Trophoblast cell (in vitro differentiated cells and primary cell): ENCODE measurements at regions not wholly inside any gene's neighbourhood (a gene's known extent, or its start where the extent isn't known, plus 50 kb on each side); places are given as distances from the start of the nearest gene placed in this dataset.

Experiments
- DNase-seq, 2 donors: peaks; one replicate each; pipeline ENCODE4 v3.0.0-alpha.2; 2016
- H2AFZ ChIP-seq: 2 replicates; pipeline ENCODE4 v1.6.1; 2013; ENCODE audit warnings: low read length, moderate library complexity, mild to moderate bottlenecking; ENCODE audit not compliant: insufficient read depth, poor library complexity
- H2AK5ac ChIP-seq: 2 replicates; pipeline ENCODE4 v1.6.1; 2013; ENCODE audit warnings: mild to moderate bottlenecking, low read length
- H2BK120ac ChIP-seq: 2 replicates; pipeline ENCODE4 v1.6.1; 2013; ENCODE audit warnings: low read length, mild to moderate bottlenecking, moderate library complexity; ENCODE audit not compliant: insufficient read depth, poor library complexity
- H2BK12ac ChIP-seq: 2 replicates; pipeline ENCODE4 v1.6.1; 2013; ENCODE audit warnings: mild to moderate bottlenecking, low read length, moderate library complexity
- H2BK5ac ChIP-seq: 2 replicates; pipeline ENCODE4 v1.6.1; 2013; ENCODE audit warnings: low read length, low read depth, moderate library complexity, mild to moderate bottlenecking; ENCODE audit not compliant: poor library complexity
- H3K14ac ChIP-seq: 2 replicates; pipeline ENCODE4 v1.6.1; 2013; ENCODE audit warnings: mild to moderate bottlenecking, low read length
- H3K18ac ChIP-seq: 2 replicates; pipeline ENCODE4 v1.6.1; 2013; ENCODE audit warnings: mild to moderate bottlenecking, low read length
- H3K23ac ChIP-seq: 2 replicates; pipeline ENCODE4 v1.6.1; 2013; ENCODE audit warnings: low read length
- H3K27ac ChIP-seq: 2 replicates; pipeline ENCODE4 v1.5.1; 2013; ENCODE audit warnings: low read depth, mild to moderate bottlenecking, inconsistent platforms, low read length, moderate library complexity
- H3K27me3 ChIP-seq: 2 replicates; pipeline ENCODE4 v1.6.1; 2013; ENCODE audit warnings: inconsistent platforms, mild to moderate bottlenecking, low read length, moderate library complexity; ENCODE audit not compliant: insufficient read depth
- H3K36me3 ChIP-seq, 2 experiments: 1 replicate in 1 of 2; 2 replicates in 1 of 2; pipeline ENCODE4 v1.6.1; 2013; ENCODE audit warnings: low read length in 2 of 2, mild to moderate bottlenecking in 2 of 2, moderate library complexity in 1 of 2; ENCODE audit not compliant: insufficient read depth in 2 of 2, control insufficient read depth in 1 of 2
- H3K4ac ChIP-seq: 2 replicates; pipeline ENCODE4 v1.6.1; 2013; ENCODE audit warnings: low read depth, mild to moderate bottlenecking, low read length, moderate library complexity
- H3K4me1 ChIP-seq, 2 experiments: 1 replicate in 1 of 2; 2 replicates in 1 of 2; pipeline ENCODE4 v1.6.1; 2013; ENCODE audit warnings: low read length in 2 of 2, mild to moderate bottlenecking in 2 of 2, moderate library complexity in 1 of 2; ENCODE audit not compliant: insufficient read depth in 2 of 2, control insufficient read depth in 1 of 2
- H3K4me2 ChIP-seq: 2 replicates; pipeline ENCODE4 v1.6.1; 2013; ENCODE audit warnings: inconsistent platforms, mild to moderate bottlenecking, low read length, moderate library complexity
- H3K4me3 ChIP-seq: 2 replicates; pipeline ENCODE4 v1.5.1; 2013; ENCODE audit warnings: mild to moderate bottlenecking, low read depth, low read length, inconsistent platforms
- H3K79me1 ChIP-seq: one replicate; pipeline ENCODE4 v1.6.1; 2013; ENCODE audit warnings: low read length
- H3K79me2 ChIP-seq: 2 replicates; pipeline ENCODE4 v1.6.1; 2013; ENCODE audit warnings: low read length, mild to moderate bottlenecking; ENCODE audit not compliant: control insufficient read depth, insufficient read depth, poor library complexity
- H3K9ac ChIP-seq: 2 replicates; pipeline ENCODE4 v1.6.1; 2013; ENCODE audit warnings: mild to moderate bottlenecking, low read length
- H3K9me3 ChIP-seq: 2 replicates; pipeline ENCODE4 v1.6.1; 2013; ENCODE audit warnings: low read depth, mild to moderate bottlenecking, control low read depth, inconsistent platforms, low read length; ENCODE audit not compliant: insufficient read depth
- H4K12ac ChIP-seq: 2 replicates; pipeline ENCODE4 v1.6.1; 2013; ENCODE audit warnings: low read depth, mild to moderate bottlenecking, low read length, moderate library complexity
- H4K8ac ChIP-seq: 2 replicates; pipeline ENCODE4 v1.6.1; 2013; ENCODE audit warnings: low read depth, mild to moderate bottlenecking, low read length, moderate library complexity
- H4K91ac ChIP-seq: one replicate; pipeline ENCODE4 v1.6.1; 2013; ENCODE audit warnings: low read depth, mild to moderate bottlenecking, low read length, moderate library complexity
- WGBS: extraction: QIAGEN DNeasy Blood & Tissue Kit; methylation state at CpG from one replicate; pipeline ENCODE4 v1.1.7; 2013; ENCODE audit warnings: missing lambda C conversion rate; ENCODE audit not compliant: insufficient read length, insufficient coverage; ENCODE audit errors: extremely low coverage; 5-methylcytosine and 5-hydroxymethylcytosine counted together

DNA sequence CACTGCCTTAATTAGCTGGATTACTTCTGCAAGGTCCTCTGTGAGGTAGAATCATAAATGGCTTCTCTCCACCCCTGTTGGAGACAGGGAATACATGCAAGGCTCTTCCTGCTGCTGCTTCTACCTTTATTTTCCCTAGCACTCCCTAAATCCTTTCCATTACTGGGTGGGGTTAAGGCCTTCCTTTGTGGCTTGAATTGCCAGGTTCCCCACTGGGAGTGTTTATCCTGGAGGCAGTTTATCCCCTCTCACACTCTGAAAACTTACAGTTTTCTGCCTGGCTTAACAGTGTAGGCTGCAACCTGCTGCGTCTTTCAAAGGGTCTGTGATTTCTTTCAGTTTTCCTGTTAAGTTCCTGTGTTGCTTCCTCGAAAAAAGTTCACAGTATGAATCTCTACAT is 1062.3 kb upstream of the CRIM1 start:
- H3K4ac ChIP-seq: no peak overlapping the region
- H3K18ac ChIP-seq: no peak overlapping the region
- H3K4me2 ChIP-seq: no peak overlapping the region
- DNase-seq: no peak
- no peak overlapping the region for H4K8ac ChIP-seq
- no peak overlapping the region for H2BK12ac ChIP-seq
- H3K79me2 ChIP-seq: no peaks in the 10 kb centered on the region
- H3K27me3 ChIP-seq: no peaks in the 10 kb centered on the region
- no peaks in the 10 kb centered on the region for H3K36me3 ChIP-seq
- H3K27ac ChIP-seq: no peak overlapping the region
- H2AK5ac ChIP-seq: no peak overlapping the region
- no peak overlapping the region for H2AFZ ChIP-seq
- no peak overlapping the region for H3K4me3 ChIP-seq
- no peak overlapping the region for H4K91ac ChIP-seq
- no peak overlapping the region for H3K9ac ChIP-seq
- H3K14ac ChIP-seq: no peak overlapping the region
- no peak overlapping the region for H4K12ac ChIP-seq
- no peak overlapping the region for H2BK5ac ChIP-seq
- H3K9me3 ChIP-seq: no peaks in the 10 kb centered on the region
- H3K4me1 ChIP-seq: no peaks in the 10 kb centered on the region
- H2BK120ac ChIP-seq: no peak overlapping the region
- no peaks in the 10 kb centered on the region for H3K79me1 ChIP-seq
- no peak overlapping the region for H3K23ac ChIP-seq
- no CpG with 5 or more reads among the region's 2 CpGs for WGBS

DNA sequence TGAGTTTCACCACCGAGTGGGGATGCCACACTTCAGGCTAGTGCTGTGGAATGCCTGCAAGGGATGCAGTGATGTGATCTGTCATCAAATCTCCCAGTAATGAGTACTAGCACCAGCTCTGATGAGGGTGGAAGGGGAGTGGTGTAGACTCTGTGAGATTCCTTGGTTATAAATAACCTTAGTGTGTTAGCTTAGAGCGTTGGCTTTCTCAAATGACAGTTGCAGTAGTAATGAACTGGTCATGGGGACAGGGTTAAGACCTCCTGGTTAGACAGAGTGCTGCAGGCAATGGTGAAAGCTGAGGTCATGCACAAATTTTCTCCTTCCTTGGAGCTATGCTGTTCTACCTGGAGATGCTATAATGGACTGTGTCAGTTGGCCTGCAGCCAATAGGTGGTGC is 1063.4 kb upstream of the CRIM1 start:
- Histone ChIP-seq H3K9ac (no peak overlapping the region), H2AK5ac (no peak overlapping the region), H3K4me1 (no peaks in the 10 kb centered on the region), H3K9me3 (no peaks in the 10 kb centered on the region), H3K79me2 (no peaks in the 10 kb centered on the region), H3K27me3 (no peaks in the 10 kb centered on the region), H2AFZ (no peak overlapping the region), H3K14ac (no peak overlapping the region), H3K23ac (no peak overlapping the region), H3K79me1 (no peaks in the 10 kb centered on the region), H3K36me3 (no peaks in the 10 kb centered on the region), H4K91ac (no peak overlapping the region), H3K4me3 (no peak overlapping the region), H2BK5ac (no peak overlapping the region), H4K8ac (no peak overlapping the region), H3K27ac (no peak overlapping the region), H3K18ac (no peak overlapping the region), H4K12ac (no peak overlapping the region), H3K4me2 (no peak overlapping the region), H2BK12ac (no peak overlapping the region), H3K4ac (no peak overlapping the region), H2BK120ac (no peak overlapping the region)
- no peak for DNase-seq
- WGBS: no CpG with 5 or more reads among the region's 2 CpGs

DNA sequence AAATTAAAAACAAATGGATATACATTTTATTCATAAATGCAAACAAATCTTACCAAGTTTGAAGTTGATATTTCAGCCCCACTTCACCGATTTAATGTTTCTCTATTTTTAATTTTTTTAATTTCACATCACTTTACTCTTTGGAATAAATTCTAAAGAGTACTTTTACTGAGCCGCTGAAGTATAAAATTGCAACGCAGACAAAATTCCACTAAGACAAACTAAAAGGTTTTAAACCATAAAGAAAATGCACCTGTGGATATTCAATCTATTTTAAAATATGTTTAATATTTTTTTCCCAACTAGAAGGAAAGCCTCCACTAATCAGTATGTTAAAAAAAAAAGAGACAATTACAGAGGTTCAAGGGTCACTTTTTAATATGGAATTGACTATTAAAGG is 1073.9 kb upstream of the CRIM1 start:
- DNase-seq: no peak
- WGBS: no CpG with 5 or more reads among the region's 3 CpGs
- Histone ChIP-seq H2BK5ac (no peak overlapping the region), H3K4me2 (no peak overlapping the region), H4K8ac (no peak overlapping the region), H3K4me3 (no peak overlapping the region), H3K79me1 (no peaks in the 10 kb centered on the region), H2BK12ac (no peak overlapping the region), H3K36me3 (no peaks in the 10 kb centered on the region), H3K4ac (no peak overlapping the region), H3K4me1 (no peaks in the 10 kb centered on the region), H3K9ac (no peak overlapping the region), H3K27me3 (no peaks in the 10 kb centered on the region), H3K14ac (no peak overlapping the region), H4K91ac (no peak overlapping the region), H2BK120ac (no peak overlapping the region), H3K18ac (no peak overlapping the region), H2AFZ (no peak overlapping the region), H3K23ac (no peak overlapping the region), H4K12ac (no peak overlapping the region), H2AK5ac (no peak overlapping the region), H3K79me2 (no peaks in the 10 kb centered on the region), H3K9me3 (no peaks in the 10 kb centered on the region), H3K27ac (no peak overlapping the region)

DNA sequence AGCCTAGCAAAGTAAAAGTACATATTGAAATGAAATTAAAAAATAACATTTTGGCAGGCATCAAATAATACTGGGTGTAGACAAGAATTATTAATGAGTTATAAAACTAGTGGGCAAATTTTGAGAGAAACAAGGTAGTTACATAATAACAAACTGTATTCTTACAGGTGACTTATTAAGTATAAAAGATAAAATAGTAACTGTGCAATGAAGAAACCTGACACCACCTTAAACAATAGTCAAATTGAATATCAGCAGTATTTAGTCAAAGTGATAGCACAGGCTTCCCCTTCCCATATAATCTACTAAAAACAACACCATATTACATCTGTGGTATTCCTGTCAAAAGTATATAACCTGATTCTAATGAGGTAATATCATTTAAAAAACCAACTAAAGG is 1099.8 kb upstream of the CRIM1 start:
- H4K8ac ChIP-seq: no peak overlapping the region
- no peak for DNase-seq
- H3K79me1 ChIP-seq: no peaks in the 10 kb centered on the region
- no peak overlapping the region for H3K4me3 ChIP-seq
- H3K9ac ChIP-seq: no peak overlapping the region
- no peaks in the 10 kb centered on the region for H3K79me2 ChIP-seq
- no peak overlapping the region for H3K18ac ChIP-seq
- H2BK12ac ChIP-seq: no peak overlapping the region
- no peak overlapping the region for H3K27ac ChIP-seq
- H3K4me1 ChIP-seq: no peaks in the 10 kb centered on the region
- H3K4ac ChIP-seq: no peak overlapping the region
- H3K36me3 ChIP-seq: no peaks in the 10 kb centered on the region
- H3K14ac ChIP-seq: no peak overlapping the region
- no peaks in the 10 kb centered on the region for H3K27me3 ChIP-seq
- no peak overlapping the region for H4K91ac ChIP-seq
- H2BK5ac ChIP-seq: no peak overlapping the region
- no peak overlapping the region for H2BK120ac ChIP-seq
- no peak overlapping the region for H2AFZ ChIP-seq
- no peak overlapping the region for H2AK5ac ChIP-seq
- H3K9me3 ChIP-seq: no peaks in the 10 kb centered on the region
- no peak overlapping the region for H3K4me2 ChIP-seq
- H3K23ac ChIP-seq: no peak overlapping the region
- H4K12ac ChIP-seq: no peak overlapping the region

DNA sequence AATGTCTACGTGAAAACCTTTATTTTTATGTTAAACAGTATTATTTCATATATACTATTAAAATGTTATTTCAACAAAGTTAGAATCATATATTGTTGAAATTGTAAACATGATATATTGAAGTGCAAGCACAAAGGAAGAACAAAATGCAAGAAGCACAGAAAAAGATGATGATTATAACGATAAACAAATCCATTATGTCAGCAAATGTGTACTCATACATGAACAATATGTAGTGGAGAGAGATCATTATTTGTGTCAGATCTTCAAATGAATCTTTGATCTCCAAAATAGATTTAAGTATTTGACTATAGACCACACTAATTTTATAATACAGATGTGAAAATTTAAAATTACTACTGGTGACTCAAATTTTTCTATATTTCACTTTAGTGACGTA is 1104.4 kb upstream of the CRIM1 start:
- H3K79me1 ChIP-seq: no peaks in the 10 kb centered on the region
- no peak overlapping the region for H3K14ac ChIP-seq
- no peak overlapping the region for H4K8ac ChIP-seq
- no peaks in the 10 kb centered on the region for H3K4me1 ChIP-seq
- H4K12ac ChIP-seq: no peak overlapping the region
- WGBS: no CpG with 5 or more reads among the region's 3 CpGs
- no peak overlapping the region for H2AK5ac ChIP-seq
- DNase-seq: no peak
- H3K9ac ChIP-seq: no peak overlapping the region
- peaks cover 5% of the 10 kb centered on the region for H3K9me3 ChIP-seq
- no peak overlapping the region for H2AFZ ChIP-seq
- H4K91ac ChIP-seq: no peak overlapping the region
- H2BK12ac ChIP-seq: no peak overlapping the region
- no peak overlapping the region for H2BK120ac ChIP-seq
- no peak overlapping the region for H3K4me3 ChIP-seq
- no peaks in the 10 kb centered on the region for H3K36me3 ChIP-seq
- H3K27me3 ChIP-seq: no peaks in the 10 kb centered on the region
- no peak overlapping the region for H3K4ac ChIP-seq
- no peak overlapping the region for H3K4me2 ChIP-seq
- no peak overlapping the region for H3K23ac ChIP-seq
- H2BK5ac ChIP-seq: no peak overlapping the region
- no peak overlapping the region for H3K27ac ChIP-seq
- H3K18ac ChIP-seq: no peak overlapping the region
- H3K79me2 ChIP-seq: no peaks in the 10 kb centered on the region
